GM18519 (cell line): ENCODE measurements at regions not wholly inside any gene's neighbourhood (a gene's known extent, or its start where the extent isn't known, plus 50 kb on each side); places are given as distances from the start of the nearest gene placed in this dataset.

Experiments used
- ATAC-seq: cut with Tn5 transposase; IDR thresholded peaks from one replicate; pipeline ENCODE4 v1.9.1; 2021; ENCODE audit warnings: mild to moderate bottlenecking, moderate library complexity; ENCODE audit not compliant: unreplicated experiment, low FRiP score

DNA sequence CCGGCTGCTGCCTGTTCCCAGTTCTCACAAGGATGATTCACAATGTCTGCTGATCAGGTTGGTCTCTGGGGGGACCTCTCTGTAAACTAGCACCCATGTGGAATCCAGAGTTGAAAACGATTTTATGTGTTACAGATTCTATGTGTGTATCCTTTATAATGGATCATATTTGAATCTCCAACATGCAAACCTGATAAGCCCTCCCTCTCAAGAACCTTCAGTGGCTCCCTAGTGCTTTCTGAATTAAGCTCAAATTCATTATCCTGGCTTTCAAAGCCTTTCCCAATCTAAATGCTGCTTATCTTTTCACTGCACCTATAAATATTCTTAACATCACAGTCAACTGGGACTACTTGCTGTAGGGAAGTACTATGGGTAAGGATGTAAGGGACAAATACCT, 166.8 kb upstream of the USP24 start:
- ATAC-seq, result no peak

DNA sequence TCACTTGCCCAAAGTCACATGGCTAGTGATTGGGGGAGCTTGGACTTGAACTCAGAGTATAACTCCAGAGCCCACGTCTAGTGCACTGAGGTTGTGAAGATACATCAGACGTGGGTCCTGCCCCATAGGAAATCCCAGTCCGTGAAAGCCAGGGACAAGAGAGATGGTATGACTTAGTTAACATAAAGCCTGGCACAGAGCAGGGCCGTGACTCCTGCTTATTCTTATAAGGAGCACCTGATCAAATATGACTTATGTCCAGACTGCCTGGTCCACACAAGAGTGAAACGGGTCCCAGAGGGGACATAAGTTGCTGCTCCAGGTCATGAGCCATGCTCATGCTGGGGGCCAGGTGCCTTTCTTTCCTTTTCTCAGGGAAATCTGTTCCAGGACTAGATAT, 166.3 kb upstream of the USP24 start:
- ATAC-seq, result no peak

DNA sequence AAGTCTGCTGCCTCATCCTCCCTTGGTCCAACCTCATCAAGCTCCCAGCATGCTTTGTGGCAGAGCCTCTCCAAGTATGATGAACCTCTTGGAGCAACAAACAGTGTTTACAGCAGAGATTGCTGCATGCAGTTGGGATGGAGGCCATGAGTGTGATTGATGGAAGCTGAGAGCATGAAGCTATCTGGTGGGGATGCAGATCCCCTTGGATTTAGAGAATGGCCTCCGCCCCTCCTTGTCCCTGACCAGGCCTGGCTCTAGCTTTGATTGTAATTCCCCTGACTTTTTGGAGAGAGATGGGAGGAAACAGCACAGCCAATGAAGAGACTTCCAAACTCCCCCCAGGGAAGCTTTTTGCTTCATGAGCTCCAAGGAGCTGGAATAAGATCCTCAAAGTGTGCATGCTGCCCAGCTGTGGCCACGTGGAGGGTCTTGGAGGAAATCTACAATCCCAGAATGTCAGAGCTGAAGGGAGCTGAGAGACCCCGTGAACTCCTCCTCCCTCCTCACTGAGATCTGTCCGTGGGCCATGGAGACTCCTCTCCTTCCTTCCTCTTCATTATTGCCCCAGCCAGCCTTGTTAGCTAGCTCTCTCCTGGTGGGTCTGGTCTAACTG, 165.3 kb upstream of the USP24 start:
- ATAC-seq, result no peak

DNA sequence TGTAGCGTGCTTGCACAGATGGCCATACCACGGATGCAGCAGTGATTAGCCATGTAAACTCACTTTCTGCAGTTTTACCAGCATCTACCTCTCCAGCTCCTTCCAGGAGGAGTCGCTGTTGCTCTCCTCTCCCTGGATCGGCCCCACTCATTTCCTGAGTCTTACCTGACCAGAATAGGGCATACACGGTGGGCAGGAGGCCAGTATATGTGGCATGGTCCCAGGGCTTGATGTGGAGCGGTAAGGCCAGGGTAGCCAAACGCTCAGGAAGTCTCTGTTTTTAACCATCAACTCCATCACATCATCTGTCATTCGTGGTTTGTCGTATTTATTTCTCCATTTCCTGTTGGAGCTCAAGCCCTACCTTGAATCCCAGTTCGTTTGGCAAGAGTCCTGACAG, 163.4 kb upstream of the USP24 start:
- ATAC-seq, result no peak

DNA sequence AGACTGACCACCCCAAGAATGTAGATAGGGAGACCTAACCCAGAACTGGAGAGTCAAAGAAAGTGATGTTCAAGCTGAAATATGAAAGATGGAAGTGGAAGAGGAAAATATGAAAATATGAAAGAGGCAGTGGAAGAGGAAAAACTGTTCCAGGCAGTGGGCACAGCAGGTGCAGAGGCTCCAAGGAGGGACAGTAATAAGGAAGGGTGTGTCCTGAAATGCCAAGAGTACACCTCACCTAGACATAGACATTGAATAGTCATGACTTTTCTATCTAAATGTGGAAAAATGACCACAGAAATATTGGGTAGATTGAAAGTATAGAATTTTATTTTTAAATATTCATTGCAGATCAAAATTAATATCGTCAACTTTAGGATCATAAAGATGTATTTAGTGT, 161.7 kb upstream of the USP24 start:
- no peak for ATAC-seq

- ATAC-seq, result no peak
These were observed 160.6 kb upstream of the USP24 start for GRCh38 chr1:55375617-55376258.

GRCh38 chr1:55374801-55375616, 159.8 kb upstream of the USP24 start:
- ATAC-seq, result no peak

GRCh38 chr1:55374216-55374615, 159.1 kb upstream of the USP24 start:
- ATAC-seq, result no peak

DNA sequence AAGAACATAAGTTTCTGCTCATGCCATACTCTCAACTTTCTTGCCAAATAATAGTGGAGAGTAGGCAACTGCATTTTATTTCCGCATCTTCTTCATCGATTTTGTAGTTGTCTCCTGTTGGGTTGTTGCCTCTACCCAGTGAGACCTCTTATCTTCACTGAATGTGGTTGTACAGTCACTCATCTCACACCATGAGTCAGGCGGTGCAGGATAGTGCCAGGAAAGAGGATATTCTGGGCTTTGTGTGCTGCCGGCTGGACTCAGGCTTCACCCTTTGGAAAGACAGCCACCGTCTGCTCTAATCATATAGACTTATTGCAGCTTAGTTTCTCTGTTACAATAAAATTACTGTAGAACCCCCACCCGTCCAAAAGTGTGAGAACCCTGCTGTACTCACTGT, 154.3 kb upstream of the USP24 start:
- ATAC-seq, result no peak

DNA sequence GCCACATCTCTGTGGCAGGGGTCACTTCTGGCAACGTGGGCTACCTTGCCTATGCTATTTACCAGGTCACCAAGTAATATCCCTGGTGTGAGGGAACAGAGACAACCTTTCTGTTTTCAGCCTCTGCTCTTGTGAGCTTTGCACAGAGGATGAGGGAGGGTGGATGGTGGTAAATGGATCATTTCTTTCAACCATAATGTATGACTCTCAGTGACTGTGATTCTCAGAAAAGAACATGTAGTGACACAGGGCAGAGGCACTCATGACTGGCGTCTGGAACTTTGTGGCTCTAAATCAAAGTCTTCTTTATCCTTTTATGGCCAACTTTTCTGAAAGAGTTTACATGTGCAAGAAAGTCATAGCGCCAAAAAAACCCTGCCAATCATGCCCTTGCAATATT, 153.5 kb upstream of the USP24 start:
- no peak for ATAC-seq

GRCh38 chr1:55367273-55367672, 152.1 kb upstream of the USP24 start:
- ATAC-seq, result no peak

DNA sequence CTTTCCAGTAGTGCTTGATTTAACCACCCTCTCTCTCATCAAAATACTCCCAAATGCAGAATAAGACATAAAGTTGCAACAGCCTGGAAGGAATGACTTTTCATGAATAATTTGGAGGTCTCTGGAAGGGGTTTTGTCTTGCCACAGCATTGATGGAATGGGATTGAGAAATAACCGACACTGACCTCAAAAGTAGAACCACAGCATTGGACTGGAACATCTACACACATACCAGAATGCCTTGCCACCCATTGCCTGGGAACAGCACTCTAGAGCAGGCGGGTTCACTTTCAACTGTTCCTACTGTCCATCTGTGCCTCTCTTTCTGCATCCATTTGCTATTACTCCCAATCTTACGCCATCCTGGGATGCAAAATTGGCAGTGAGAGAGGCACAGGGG, 149.1 kb upstream of the USP24 start:
- no peak for ATAC-seq

DNA sequence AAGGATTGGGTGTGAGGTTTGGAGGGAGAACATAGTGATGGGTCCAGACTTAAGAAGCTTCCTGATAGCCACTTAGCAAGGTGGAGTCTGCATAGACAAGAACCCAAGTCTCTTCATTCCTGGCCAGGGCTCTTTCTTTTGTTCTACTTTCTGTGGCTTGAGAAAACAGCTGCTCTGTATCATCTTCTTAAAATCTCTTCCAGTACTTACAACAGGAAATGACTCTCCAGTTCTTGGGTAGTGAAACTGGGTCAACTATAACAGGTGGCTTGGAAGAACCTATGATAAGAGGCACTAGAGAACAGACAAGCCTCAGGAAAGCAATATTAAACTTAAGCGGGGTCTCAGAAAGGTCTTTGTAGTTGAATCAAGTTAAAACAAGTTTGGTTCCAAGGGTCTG, 148.1 kb upstream of the USP24 start:
- ATAC-seq, result no peak

GRCh38 chr1:55362558-55362957, 147.4 kb upstream of the USP24 start:
- ATAC-seq, result no peak

DNA sequence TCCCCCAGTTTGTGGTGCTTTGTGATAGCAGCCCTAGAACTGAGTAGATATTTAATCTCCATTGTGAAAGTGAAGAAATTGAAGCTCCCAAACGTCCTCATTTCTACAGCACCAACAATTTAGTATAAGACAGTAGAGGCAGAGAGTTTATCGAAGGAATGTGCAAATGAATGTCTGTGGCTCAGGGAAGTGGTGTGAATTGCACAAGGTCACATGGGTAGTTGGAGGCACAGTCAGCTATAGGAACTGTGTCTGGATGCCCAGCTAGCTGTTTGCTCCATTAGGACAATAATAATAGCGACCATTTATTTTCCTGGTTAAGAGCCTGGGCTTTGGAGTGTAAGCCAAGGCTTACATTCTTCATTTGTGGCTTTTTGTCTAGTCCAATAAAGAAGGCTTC, 144.4 kb upstream of the USP24 start:
- no peak for ATAC-seq

DNA sequence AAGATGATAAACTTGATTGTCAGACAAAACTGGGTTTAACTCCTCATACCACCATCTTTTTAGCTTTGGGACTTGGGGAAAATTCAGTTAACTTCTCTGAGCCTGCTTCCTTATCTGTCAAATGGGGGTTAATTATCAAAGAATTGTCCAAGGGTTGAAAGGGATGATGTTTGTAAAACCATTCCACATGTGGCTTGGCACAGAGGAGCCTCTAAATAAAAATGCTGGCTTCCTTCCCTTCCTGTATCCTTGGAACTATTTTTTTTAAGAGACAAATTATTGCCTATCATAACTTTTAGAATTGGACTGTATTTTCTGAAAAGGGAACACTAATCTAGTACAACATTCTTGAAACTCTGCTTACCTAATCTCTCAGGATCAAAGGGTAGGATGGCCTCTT, 143.4 kb upstream of the USP24 start:
- ATAC-seq, result no peak

- no peak for ATAC-seq
These were observed 140.4 kb upstream of the USP24 start for GRCh38 chr1:55355549-55355948.

- ATAC-seq, result no peak
These were observed 138.8 kb upstream of the USP24 start for GRCh38 chr1:55353707-55354620.

- no peak for ATAC-seq
These were observed 137.6 kb upstream of the USP24 start for GRCh38 chr1:55352811-55353180.

DNA sequence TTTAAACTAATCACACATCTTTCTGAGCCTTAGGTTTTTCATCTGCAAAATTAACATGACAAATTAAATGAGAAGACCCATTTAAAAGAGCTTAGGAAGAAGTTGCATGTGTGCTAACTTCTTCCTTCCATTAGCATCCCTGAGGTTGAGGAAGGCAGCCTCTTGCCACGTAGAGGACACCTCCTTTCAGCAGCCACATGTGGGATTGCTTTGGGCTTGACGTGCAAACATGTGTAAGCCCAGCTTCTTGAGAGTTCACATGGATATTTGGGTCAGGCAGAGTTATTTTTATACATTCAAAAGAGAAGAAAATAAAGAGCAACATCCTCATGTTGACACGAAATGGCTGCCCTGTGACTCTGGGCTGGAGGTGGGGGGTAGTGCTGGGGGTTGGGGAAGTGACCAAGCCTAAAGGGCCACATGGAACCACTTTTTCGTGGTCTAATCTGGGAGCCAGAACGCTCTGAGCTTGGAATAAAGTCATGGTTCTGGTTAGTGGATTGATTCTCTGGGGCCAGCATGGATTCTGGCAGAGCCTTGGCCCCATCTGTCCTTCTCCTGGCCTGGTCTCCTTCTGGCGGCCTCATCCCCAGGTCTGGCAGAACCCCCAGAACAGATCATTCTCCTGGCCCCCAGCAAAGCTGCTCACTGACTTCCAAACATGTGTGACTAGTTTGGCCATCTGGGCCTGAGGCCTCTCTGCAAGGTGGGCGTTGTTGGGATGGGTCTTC, 137.1 kb upstream of the USP24 start:
- no peak for ATAC-seq
